ENCODE measurements at regions not wholly inside any gene's neighbourhood (a gene's known extent, or its start where the extent isn't known, plus 50 kb on each side); places are given as distances from the start of the nearest gene placed in this dataset.
"Not testable (repeated sequence)": the region's sequence is repeated elsewhere in the genome, so short reads cannot be mapped to it uniquely, and the experiment has no call there.

- TF ChIP-seq POLR2A (IDR thresholded peaks at IDR 0.05; ENCODE audit: low read depth, low read length); EZH2 (IDR thresholded peaks at IDR 0.05; ENCODE audit: borderline replicate concordance, low read depth, low read length, severe bottlenecking); MYC (IDR thresholded peaks at IDR 0.05; ENCODE audit: low read depth, low read length): not testable (repeated sequence)
- TF ChIP-seq, protein P1, sequence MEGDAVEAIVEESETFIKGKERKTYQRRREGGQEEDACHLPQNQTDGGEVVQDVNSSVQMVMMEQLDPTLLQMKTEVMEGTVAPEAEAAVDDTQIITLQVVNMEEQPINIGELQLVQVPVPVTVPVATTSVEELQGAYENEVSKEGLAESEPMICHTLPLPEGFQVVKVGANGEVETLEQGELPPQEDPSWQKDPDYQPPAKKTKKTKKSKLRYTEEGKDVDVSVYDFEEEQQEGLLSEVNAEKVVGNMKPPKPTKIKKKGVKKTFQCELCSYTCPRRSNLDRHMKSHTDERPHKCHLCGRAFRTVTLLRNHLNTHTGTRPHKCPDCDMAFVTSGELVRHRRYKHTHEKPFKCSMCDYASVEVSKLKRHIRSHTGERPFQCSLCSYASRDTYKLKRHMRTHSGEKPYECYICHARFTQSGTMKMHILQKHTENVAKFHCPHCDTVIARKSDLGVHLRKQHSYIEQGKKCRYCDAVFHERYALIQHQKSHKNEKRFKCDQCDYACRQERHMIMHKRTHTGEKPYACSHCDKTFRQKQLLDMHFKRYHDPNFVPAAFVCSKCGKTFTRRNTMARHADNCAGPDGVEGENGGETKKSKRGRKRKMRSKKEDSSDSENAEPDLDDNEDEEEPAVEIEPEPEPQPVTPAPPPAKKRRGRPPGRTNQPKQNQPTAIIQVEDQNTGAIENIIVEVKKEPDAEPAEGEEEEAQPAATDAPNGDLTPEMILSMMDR (IDR thresholded peaks at IDR 0.05; ENCODE audit: extremely low read depth in 1 of 2, insufficient read depth in 1 of 2, low read depth in 1 of 2, low read length in 2 of 2): not testable (repeated sequence)
Observed at GRCh38 chr5:101529094-101529493, 626.0 kb upstream of the ST8SIA4 start.
